GM12873 (cell line): ENCODE measurements at regions not wholly inside any gene's neighbourhood (a gene's known extent, or its start where the extent isn't known, plus 50 kb on each side); places are given as distances from the start of the nearest gene placed in this dataset.

Experiments used
- TF ChIP-seq, protein P1 (sequence below): IDR thresholded peaks from 2 replicates; pipeline ENCODE4 v1.5.1; 2012; ENCODE audit warnings: low read depth, mild to moderate bottlenecking, moderate library complexity, low read length, control low read depth; ENCODE audit not compliant: insufficient read depth; ENCODE audit errors: missing control alignments

DNA sequence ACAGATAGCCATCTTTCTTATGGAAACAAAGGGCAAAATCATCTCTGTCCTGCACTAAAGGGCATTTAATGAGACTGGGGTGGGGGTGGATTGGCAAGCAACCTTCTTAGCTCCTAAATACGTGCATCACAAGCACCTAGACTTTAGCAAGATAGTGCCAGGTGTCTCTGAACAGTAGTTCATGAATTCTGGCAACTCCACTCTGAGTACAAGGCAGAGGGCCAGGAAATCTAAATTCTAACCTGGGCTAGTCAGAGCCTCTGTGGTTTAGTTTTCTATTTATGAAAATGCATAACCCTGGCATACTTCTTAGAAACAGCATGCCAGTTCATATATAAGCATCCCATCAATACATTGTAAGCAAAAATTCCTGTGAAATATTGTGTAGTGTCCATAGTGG lies 788.5 kb downstream of the MCTP2 start:
- TF ChIP-seq, protein P1, sequence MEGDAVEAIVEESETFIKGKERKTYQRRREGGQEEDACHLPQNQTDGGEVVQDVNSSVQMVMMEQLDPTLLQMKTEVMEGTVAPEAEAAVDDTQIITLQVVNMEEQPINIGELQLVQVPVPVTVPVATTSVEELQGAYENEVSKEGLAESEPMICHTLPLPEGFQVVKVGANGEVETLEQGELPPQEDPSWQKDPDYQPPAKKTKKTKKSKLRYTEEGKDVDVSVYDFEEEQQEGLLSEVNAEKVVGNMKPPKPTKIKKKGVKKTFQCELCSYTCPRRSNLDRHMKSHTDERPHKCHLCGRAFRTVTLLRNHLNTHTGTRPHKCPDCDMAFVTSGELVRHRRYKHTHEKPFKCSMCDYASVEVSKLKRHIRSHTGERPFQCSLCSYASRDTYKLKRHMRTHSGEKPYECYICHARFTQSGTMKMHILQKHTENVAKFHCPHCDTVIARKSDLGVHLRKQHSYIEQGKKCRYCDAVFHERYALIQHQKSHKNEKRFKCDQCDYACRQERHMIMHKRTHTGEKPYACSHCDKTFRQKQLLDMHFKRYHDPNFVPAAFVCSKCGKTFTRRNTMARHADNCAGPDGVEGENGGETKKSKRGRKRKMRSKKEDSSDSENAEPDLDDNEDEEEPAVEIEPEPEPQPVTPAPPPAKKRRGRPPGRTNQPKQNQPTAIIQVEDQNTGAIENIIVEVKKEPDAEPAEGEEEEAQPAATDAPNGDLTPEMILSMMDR, result no peak

DNA sequence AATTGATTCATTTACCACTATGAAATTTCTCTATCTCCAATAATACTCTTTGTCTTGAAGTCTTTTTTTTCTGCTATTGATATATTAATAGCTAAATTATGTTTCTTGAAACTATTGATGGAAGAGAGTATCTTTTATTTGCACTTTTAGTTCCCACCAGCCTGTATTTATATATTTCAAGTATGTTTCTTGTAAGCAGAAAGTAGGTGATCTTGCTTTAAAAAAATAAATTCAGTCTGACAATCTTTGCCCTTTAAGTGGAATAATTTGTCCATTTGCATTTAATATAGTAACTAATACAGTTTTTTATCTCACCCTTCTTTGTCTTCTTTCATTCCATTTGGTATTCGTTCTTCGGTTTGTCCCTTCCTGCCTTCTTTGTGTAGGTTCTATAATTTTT lies 790.5 kb downstream of the MCTP2 start:
- TF ChIP-seq, protein P1, result no peak

DNA sequence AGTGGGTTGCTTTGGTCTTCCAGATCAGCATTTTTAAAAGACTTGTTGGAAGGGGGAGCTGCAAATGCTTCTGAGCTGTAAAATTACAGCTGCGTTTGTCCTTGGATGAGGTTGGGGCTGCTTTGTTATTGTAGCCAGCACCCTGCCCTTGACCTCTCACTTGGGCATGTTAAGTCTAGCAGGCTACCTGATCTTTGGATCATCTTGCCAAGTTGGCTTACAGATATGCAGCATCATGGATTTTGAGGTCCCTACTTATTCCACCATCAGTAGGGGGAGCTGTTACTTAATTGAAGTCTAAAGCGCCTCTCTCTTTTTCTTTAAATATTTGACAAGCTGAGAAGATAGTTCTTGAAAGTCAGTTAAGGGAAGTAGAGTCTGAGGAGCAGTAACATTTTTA lies 793.0 kb downstream of the MCTP2 start:
- TF ChIP-seq, protein P1, result no peak

DNA sequence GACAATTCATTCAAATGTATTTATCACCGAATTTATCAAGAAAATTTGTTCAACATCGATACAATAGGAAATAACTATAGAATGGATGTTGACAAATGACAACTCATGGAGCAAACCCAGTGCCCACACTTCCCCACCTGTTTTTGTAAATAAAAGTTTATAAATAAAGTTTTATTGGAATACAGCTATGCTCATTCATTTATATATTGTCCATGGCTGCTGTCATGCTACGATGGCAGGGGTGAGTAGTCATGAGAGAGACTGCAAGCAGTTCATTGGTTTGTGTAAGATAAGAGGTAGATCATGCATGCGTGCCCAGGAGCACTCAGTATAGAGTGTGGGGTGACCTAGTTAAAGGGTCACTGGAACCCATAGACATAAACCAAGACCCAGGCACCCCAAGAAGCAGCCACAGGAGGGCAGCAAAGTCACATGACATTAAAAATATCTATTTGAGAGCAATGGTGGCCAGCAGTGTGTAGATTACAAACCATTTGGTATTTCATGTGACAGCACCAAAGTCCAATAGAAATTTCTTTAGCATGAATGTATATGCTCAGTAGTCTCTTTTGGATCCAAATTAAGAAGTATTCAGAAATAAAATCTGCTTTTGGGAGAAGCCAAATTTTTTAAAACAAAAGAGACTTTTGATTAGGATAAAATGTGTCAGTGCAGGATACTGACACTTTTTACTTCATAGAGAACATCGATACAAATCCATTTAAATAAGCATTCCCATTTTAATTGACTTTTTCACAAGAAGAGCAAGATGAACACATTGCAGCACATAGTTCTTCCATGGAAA lies 794.8 kb downstream of the MCTP2 start:
- TF ChIP-seq, protein P1, result peak; percentile 38

DNA sequence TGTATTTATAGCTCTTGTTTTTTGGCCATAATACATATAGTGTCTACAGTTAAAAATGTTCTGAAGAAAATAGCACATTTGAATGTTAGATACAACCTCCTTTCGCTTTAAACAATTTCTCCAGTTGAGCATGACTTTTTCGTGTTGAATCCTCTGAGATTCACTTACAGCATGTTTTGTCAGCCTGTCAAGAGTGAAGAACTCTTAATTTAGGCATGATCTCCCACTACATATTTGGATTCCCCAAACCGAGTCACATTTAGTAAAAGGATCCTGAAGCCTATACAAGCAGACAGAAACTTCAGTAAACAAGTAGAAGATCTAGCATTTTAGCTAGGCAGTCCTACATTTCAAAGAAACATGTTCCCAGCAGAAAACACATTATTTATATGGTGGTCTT lies 796.6 kb downstream of the MCTP2 start:
- TF ChIP-seq, protein P1, result no peak

DNA sequence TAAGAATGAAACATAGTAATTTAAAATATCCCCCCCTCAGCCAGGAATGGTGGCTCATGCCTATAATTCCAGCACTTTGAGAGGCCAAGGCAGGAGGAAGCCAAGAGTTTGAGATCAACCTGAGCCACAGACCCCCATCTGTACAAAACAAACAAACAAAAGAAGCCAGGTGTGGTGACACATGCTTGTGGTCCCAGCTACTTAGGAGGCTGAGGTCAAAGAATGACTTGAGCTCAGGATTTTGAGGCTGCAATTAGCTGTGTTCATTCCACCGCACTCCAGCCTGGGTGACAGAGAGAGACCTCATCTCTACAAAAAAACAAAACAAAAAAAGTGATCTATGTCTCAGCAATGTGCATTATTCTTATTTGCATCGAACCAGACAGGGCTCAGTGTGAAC lies 800.8 kb downstream of the MCTP2 start:
- TF ChIP-seq, protein P1, result no peak

DNA sequence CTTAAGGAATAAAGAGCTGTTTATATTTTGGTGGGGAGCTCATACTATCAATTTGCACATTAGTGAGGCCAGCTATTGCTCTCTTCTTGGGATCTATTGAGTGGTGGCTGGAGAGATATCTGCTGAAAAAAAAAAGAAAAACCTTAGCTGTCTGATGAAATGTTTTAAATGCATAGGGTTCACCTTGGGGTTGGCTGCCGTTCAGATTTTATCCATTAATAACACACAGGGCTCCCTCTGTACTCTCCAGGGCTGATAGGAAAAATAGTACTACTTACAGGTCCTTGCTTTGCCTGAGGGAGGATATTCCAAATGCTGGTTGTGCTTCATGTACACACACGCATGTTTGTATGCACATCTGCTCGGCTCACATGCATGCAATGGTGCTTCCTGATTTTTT lies 803.7 kb downstream of the MCTP2 start:
- TF ChIP-seq, protein P1, result no peak

DNA sequence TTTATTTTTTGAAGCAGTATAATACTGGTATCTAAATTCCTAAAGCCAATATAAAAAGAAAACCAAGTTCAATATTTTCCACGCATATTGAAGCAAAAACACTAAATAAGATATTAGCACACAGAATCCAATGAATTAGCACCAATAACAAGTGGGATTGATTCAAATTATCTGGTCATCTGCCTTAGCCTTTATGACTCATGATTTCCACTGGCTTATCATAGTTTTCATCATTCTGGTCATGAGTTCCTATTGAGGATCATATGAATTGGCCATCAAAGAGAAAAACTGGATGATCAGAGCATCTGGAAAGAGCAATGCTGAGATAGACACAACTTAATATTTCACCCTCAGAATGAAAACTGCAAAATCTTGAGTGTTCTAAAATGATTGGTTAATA lies 809.9 kb downstream of the MCTP2 start:
- TF ChIP-seq, protein P1, result no peak
